ENCODE measurements at regions not wholly inside any gene's neighbourhood (a gene's known extent, or its start where the extent isn't known, plus 50 kb on each side); places are given as distances from the start of the nearest gene placed in this dataset.

DNA sequence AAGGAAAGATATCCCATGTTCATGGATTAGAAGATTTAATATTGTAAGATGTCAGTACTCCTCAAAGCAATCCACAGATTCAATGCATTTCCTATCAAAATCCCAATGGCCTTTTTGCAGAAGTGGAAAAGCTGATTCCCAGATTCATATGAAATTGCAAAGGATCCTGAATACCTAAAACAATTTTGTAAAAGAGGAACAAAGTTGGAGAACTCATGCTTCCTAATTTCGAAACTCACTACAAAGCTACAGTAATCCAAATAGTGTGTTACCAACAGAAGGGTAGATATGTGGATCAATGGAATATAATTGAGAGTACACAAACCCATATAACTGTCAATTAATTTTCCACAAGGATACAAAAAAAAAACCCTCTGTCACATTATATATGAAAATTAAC is 154.3 kb upstream of the ZNF618 start:
- TF ChIP-seq, protein P1, sequence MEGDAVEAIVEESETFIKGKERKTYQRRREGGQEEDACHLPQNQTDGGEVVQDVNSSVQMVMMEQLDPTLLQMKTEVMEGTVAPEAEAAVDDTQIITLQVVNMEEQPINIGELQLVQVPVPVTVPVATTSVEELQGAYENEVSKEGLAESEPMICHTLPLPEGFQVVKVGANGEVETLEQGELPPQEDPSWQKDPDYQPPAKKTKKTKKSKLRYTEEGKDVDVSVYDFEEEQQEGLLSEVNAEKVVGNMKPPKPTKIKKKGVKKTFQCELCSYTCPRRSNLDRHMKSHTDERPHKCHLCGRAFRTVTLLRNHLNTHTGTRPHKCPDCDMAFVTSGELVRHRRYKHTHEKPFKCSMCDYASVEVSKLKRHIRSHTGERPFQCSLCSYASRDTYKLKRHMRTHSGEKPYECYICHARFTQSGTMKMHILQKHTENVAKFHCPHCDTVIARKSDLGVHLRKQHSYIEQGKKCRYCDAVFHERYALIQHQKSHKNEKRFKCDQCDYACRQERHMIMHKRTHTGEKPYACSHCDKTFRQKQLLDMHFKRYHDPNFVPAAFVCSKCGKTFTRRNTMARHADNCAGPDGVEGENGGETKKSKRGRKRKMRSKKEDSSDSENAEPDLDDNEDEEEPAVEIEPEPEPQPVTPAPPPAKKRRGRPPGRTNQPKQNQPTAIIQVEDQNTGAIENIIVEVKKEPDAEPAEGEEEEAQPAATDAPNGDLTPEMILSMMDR (IDR thresholded peaks at IDR 0.05) = no peak
- no peak for TF ChIP-seq POLR2A (IDR thresholded peaks at IDR 0.05)
- TF ChIP-seq POLR2AphosphoS5 (IDR thresholded peaks at IDR 0.05) = no peak

Measured in suprapubic skin (tissue), 4 donors.